D721Med (cell line): ENCODE measurements at regions not wholly inside any gene's neighbourhood (a gene's known extent, or its start where the extent isn't known, plus 50 kb on each side); places are given as distances from the start of the nearest gene placed in this dataset.

ENCODE experiments used
- DNase-seq: peaks from one replicate; pipeline ENCODE4 v3.0.0; 2011; ENCODE audit warnings: low spot score; ENCODE audit not compliant: insufficient read length
- FAIRE-seq: peaks from 2 replicates; lab custom pipeline; 2011; peaks lifted over from hg19 to GRCh38; lab: Jason Lieb, UNC
- CTCF ChIP-seq: IDR thresholded peaks from 2 replicates; pipeline ENCODE4 v1.5.1; 2012; ENCODE audit warnings: mild to moderate bottlenecking, control low read depth; ENCODE audit not compliant: insufficient read depth; ENCODE audit errors: missing control alignments

GRCh38 chr2:16413947-16414346, 251.7 kb downstream of the CYRIA start:
- FAIRE-seq (no peak), DNase-seq (no peak)
- TF ChIP-seq CTCF = no peak

GRCh38 chr2:16413285-16413684, 252.3 kb downstream of the CYRIA start:
- no peak for FAIRE-seq
- no peak for DNase-seq
- no peak for TF ChIP-seq CTCF

DNA sequence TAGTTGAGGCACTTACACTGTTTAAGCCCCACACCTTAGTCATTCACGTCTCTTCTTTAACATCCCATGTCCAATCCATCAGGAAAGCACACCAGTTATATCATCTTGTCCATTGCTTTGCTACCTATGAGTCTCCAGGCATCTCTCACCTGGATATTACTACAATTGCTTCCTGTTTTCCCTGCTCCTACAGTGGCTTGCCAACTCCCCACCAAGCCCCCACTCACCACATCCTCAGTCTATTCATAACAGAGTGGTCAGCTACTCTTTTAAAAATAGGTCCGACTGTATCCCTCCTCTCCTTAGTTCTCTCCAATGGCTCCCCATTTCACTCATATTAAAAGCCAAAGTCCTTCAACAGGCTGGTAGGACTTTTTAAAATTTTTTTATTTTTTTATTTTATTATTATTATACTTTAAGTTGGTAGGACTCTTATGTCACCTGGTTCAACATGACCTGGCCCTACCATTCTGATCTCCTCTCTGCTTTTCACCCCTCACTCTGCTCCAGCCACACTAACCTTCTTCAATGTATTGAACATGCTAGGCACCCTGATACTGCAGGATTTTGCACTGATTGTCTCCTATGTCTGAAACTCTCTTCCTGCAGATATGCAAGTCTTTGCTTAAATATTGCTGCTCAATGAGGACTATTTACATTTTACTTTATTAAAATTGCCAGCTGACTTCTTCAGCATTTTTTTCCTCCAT, 253.2 kb downstream of the CYRIA start:
- TF ChIP-seq CTCF = no peak
- no peak for FAIRE-seq

GRCh38 chr2:16411788-16412187, 253.8 kb downstream of the CYRIA start:
- DNase-seq (no peak), FAIRE-seq (no peak)
- TF ChIP-seq CTCF = no peak

More for the DNA sequence above, 253.2 kb downstream of the CYRIA start:
- DNase-seq = no peak

DNA sequence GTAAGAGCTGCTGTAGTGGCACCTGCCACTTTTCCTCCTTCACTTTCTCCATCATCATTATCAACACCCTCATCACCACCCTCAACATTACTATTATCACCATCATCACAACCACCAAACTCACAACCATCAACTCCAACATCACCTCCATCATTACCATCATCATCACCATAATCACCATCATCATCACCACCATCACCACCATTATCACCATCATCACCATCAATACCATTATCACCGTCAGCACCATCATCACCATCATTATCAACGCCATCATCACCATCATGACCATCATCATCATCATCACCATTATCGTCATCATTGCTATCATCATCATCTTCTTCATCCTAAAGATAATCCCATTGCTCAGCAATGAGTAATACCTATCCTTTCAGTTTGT, 255.8 kb downstream of the CYRIA start:
- no peak for DNase-seq
- TF ChIP-seq CTCF = no peak
- FAIRE-seq = no peak

DNA sequence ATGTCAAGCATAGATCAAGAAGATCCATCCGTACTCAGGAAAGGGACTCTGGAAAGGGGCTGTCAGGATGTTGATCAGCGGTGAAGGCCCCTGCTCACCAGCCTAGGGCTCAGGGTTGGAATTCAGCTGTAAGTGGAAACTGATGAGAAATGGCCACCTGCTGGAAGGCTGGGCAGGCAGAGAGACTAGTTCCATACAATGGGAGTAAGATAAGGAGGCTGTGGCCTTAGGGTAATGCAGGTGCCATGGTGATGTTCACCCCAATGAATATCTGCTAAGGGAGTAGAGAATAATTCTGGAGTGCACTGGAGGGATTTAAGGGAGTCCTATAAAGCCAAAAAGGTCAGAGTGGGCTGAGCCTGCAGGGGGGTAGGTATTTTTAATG, 256.6 kb downstream of the CYRIA start:
- FAIRE-seq (no peak), DNase-seq (no peak)
- no peak for TF ChIP-seq CTCF

DNA sequence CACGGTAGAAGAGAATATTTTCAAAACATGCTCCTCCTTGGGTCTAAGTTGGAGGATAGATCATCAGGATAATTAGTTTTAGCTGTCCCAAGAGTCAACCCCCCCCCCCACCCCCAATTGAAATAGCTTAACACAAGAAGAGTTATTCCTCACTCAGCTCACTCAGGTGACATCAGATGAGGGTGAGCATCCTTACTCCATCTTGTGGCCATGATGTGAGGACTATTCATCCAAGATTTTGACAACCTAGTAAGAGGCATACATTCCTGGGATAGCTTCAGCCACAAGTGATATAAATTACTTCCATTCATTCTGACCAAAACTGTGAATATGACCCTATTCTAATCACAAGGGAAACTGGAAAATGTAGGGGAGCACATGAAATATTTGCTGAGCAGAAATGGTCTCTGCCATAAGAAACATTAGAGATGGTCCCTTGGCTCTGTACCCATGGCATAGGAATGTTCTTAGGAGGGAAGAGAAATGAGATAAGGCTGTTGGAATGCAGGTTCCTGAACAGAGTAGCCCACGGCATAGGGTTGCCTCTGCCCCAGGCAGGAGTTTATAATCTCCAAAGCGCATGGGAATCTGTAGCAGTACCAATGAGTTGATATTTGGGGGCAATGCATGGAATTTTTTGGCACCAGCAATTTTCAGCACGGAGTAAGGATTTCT, 257.2 kb downstream of the CYRIA start:
- no peak for FAIRE-seq
- no peak for TF ChIP-seq CTCF
- DNase-seq = no peak
